ENCODE measurements at regions not wholly inside any gene's neighbourhood (a gene's known extent, or its start where the extent isn't known, plus 50 kb on each side); places are given as distances from the start of the nearest gene placed in this dataset.

- BruUV-seq (replicated peaks): no TSS peak
- no peak overlapping the region for H3K4me3 ChIP-seq (replicated peaks in 1 of 3; ENCODE audit: insufficient read depth in 1 of 3, low read depth in 2 of 3, low read length in 3 of 3)
- ChIA-PET POLR2A (no interaction called here), CTCF (ENCODE audit: low intra/inter-chr PET ratio, low total read pairs) (no interaction called here)
- no peaks in the 10 kb centered on the region for H3K27me3 ChIP-seq (ENCODE audit: control insufficient read depth in 1 of 2, insufficient read depth in 2 of 2, low read length in 2 of 2)
- peaks cover 80% of the 10 kb centered on the region for H3K4me1 ChIP-seq (ENCODE audit: insufficient read depth, low read length)
- H3K79me2 ChIP-seq (ENCODE audit: insufficient read depth, low read length): no peaks in the 10 kb centered on the region
- no peak overlapping the region for H2AFZ ChIP-seq (ENCODE audit: low read length)
- no peaks in the 10 kb centered on the region for H4K20me1 ChIP-seq (ENCODE audit: insufficient read depth, low read length)
- TF ChIP-seq ZFP37 (CRISPR knock-in tag; IDR thresholded peaks at IDR 0.05; ENCODE audit: borderline replicate concordance): no peak
- TF ChIP-seq AKAP8 (CRISPR knock-in tag; IDR thresholded peaks at IDR 0.05): no peak
- TF ChIP-seq TBP (CRISPR knock-in tag; IDR thresholded peaks at IDR 0.05): no peak
- TF ChIP-seq ZKSCAN8 (CRISPR knock-in tag; IDR thresholded peaks at IDR 0.05; ENCODE audit: borderline replicate concordance): no peak
- TF ChIP-seq MAZ (IDR thresholded peaks at IDR 0.05; ENCODE audit: borderline replicate concordance, low read depth, low read length): no peak
- no peak for TF ChIP-seq MAZ (CRISPR knock-in tag; IDR thresholded peaks at IDR 0.05; ENCODE audit: low read depth)
- no peak for TF ChIP-seq ZNF362 (CRISPR knock-in tag; IDR thresholded peaks at IDR 0.05; ENCODE audit: borderline replicate concordance)
- no peak for TF ChIP-seq BHLHE40 (IDR thresholded peaks at IDR 0.05; ENCODE audit: low read length)
- TF ChIP-seq HDAC1 (CRISPR knock-in tag; IDR thresholded peaks at IDR 0.05): no peak
- TF ChIP-seq ZNF772 (CRISPR knock-in tag; IDR thresholded peaks at IDR 0.05): no peak
- no peak for TF ChIP-seq ZNF83 (CRISPR knock-in tag; IDR thresholded peaks at IDR 0.05; ENCODE audit: borderline replicate concordance)
- no peak overlapping the region for H3K9ac ChIP-seq (ENCODE audit: insufficient read depth, low read depth, low read length)
- no peak for ATAC-seq
- H3K4me2 ChIP-seq (ENCODE audit: low read depth, low read length): no peak overlapping the region
- WGBS (ENCODE audit: low lambda C conversion rate): 86% methylated on average over 7 of the region's 7 CpGs
- no peak overlapping the region for H3K27ac ChIP-seq (ENCODE audit: extremely low read length, insufficient read depth, low read length)
- intact Hi-C loops (cut with micrococcal nuclease; ENCODE audit: unreplicated experiment) (no loop called here), in situ Hi-C loops (cut with HindIII; ENCODE audit: extremely low pct_ligation_motif_present, low pct_unique_long_range_greater_than_20kb) (no loop called here)
- H3K9me3 ChIP-seq (ENCODE audit: low read length): no peaks in the 10 kb centered on the region
- DNase-seq (ENCODE audit: low spot score): no peak
- no peak for FAIRE-seq
- no peaks in the 10 kb centered on the region for H3K36me3 ChIP-seq (replicated peaks in 1 of 2; ENCODE audit: control insufficient read depth in 1 of 2, insufficient read depth in 2 of 2, low read length in 2 of 2)
These were observed 89.9 kb upstream of the AKIRIN2 start for GRCh38 chr6:87791982-87792381.
